PC-9 (cell line): ENCODE measurements at regions not wholly inside any gene's neighbourhood (a gene's known extent, or its start where the extent isn't known, plus 50 kb on each side); places are given as distances from the start of the nearest gene placed in this dataset.

Source experiments
- BruUV-seq: library from RNA; stranded (reverse); fragments of 400-500 nt; replicated peaks from 2 replicates; lab custom pipeline; 2021; lab: Mats Ljungman, UMichigan
- CTCF ChIA-PET: fragments of 300-600 bp; sonication (Branson Sonifier 250); formaldehyde crosslinking; loops from one replicate; lab custom pipeline; 2022; ENCODE audit warnings: antibody characterized with exemption; lab: Charles Lee
- POLR2A ChIA-PET: fragments of 300-600 bp; sonication (Branson Sonifier 250); formaldehyde crosslinking; loops from one replicate; lab custom pipeline; 2022; ENCODE audit warnings: antibody characterized with exemption; ENCODE audit not compliant: unreplicated experiment; lab: Charles Lee
- DNase-seq, 2 experiments: peaks; one replicate each; pipeline versions ENCODE4 v3.0.0 to v3.0.0-alpha.2; 2015 to 2022; ENCODE audit warnings: mixed read lengths in 1 of 2
- H2AFZ ChIP-seq: fragments of 200-600 bp; sonication (generic); 2 replicates; pipeline ENCODE4 v1.8.1; 2017; ENCODE audit warnings: antibody characterized with exemption
- H3F3A ChIP-seq: fragments of 200-600 bp; sonication (generic); 2 replicates; pipeline ENCODE4 v1.8.1; 2017; ENCODE audit warnings: antibody characterized with exemption, mild to moderate bottlenecking, low read depth; ENCODE audit not compliant: insufficient read depth
- H3K27ac ChIP-seq: fragments of 200-600 bp; sonication (generic); 2 replicates; pipeline ENCODE4 v1.6.1; 2016; ENCODE audit warnings: mixed run types
- H3K27me3 ChIP-seq: fragments of 200-600 bp; sonication (generic); 2 replicates; pipeline ENCODE4 v1.6.1; 2016; ENCODE audit warnings: low read depth, mixed run types; ENCODE audit not compliant: insufficient read depth
- H3K36me3 ChIP-seq: fragments of 200-600 bp; sonication (generic); 2 replicates; pipeline ENCODE4 v1.6.1; 2016; ENCODE audit warnings: low read depth, mixed run types
- H3K4me1 ChIP-seq: fragments of 200-600 bp; sonication (generic); replicated peaks from 2 replicates; pipeline ENCODE4 v1.6.1; 2016; ENCODE audit warnings: mixed run types; ENCODE audit not compliant: insufficient read depth
- H3K4me2 ChIP-seq: fragments of 200-600 bp; sonication (generic); 2 replicates; pipeline ENCODE4 v1.6.1; 2017; ENCODE audit warnings: mixed run types
- H3K4me3 ChIP-seq: fragments of 200-600 bp; sonication (generic); 2 replicates; pipeline ENCODE4 v1.6.1; 2016; ENCODE audit warnings: mixed run types
- H3K79me2 ChIP-seq: fragments of 200-600 bp; sonication (generic); 2 replicates; pipeline ENCODE4 v1.6.1; 2017; ENCODE audit warnings: low read depth, mixed run types
- H3K9me2 ChIP-seq: fragments of 200-600 bp; sonication (generic); 2 replicates; pipeline ENCODE4 v1.8.1; 2017; ENCODE audit warnings: mild to moderate bottlenecking; ENCODE audit not compliant: insufficient read depth
- H3K9me3 ChIP-seq: fragments of 200-600 bp; sonication (generic); 2 replicates; pipeline ENCODE4 v1.8.1; 2016; ENCODE audit warnings: low read depth; ENCODE audit not compliant: insufficient read depth
- H4K20me1 ChIP-seq: fragments of 200-600 bp; sonication (generic); 2 replicates; pipeline ENCODE4 v1.8.1; 2017; ENCODE audit not compliant: insufficient read depth
- CTCF ChIP-seq: fragments of 200-600 bp; sonication (generic); conservative IDR thresholded peaks from 2 replicates; pipeline ENCODE4 v1.6.1; 2017; ENCODE audit warnings: mixed run types, antibody characterized with exemption, mild to moderate bottlenecking, moderate library complexity
- EZH2 ChIP-seq: fragments of 200-600 bp; sonication (generic); IDR thresholded peaks from 2 replicates; pipeline ENCODE4 v1.8.0; 2017; ENCODE audit warnings: antibody characterized with exemption, low read depth
- intact Hi-C: fragments of 100-400 bp; cut with micrococcal nuclease; formaldehyde crosslinking; loops from one replicate; pipeline ENCODE4 v1.10.0; 2022; ENCODE audit not compliant: unreplicated experiment

- Histone ChIP-seq H3K36me3 (no peaks in the 10 kb centered on the region), H3K79me2 (no peaks in the 10 kb centered on the region), H3K27me3 (no peaks in the 10 kb centered on the region), H3K27ac (no peak overlapping the region), H3F3A (no peaks in the 10 kb centered on the region), H3K4me3 (no peak overlapping the region), H4K20me1 (no peaks in the 10 kb centered on the region), H3K9me2 (no peaks in the 10 kb centered on the region), H2AFZ (no peak overlapping the region), H3K4me2 (no peak overlapping the region), H3K4me1 (no peaks in the 10 kb centered on the region), H3K9me3 (no peaks in the 10 kb centered on the region)
- POLR2A ChIA-PET, result no interaction called here
- DNase-seq, result no peak
- intact Hi-C loops, result no loop called here
- CTCF ChIA-PET, result no interaction called here
- BruUV-seq, result no TSS peak
- no peak for TF ChIP-seq EZH2
Measured at GRCh38 chr10:29056729-29057128, 232.1 kb upstream of the LYZL1 start.

- intact Hi-C loops, result no loop called here
- Histone ChIP-seq H3K4me1 (no peaks in the 10 kb centered on the region), H3K4me2 (no peak overlapping the region), H3K9me3 (no peaks in the 10 kb centered on the region), H2AFZ (no peak overlapping the region), H3K79me2 (no peaks in the 10 kb centered on the region), H3K36me3 (no peaks in the 10 kb centered on the region), H3K9me2 (no peaks in the 10 kb centered on the region), H3K27me3 (no peaks in the 10 kb centered on the region), H3K27ac (no peak overlapping the region), H3F3A (no peaks in the 10 kb centered on the region), H4K20me1 (no peaks in the 10 kb centered on the region), H3K4me3 (no peak overlapping the region)
- POLR2A ChIA-PET, result no interaction called here
- BruUV-seq, result no TSS peak
- no peak for DNase-seq
- TF ChIP-seq EZH2, result no peak
- no peak for TF ChIP-seq CTCF
- CTCF ChIA-PET, result interaction anchor here (0.6 kb wide), 1 partner anchor 68 kb away, joined by 3 read pairs; no protein-coding TSS in a partner anchor
Measured at GRCh38 chr10:29057822-29058331, 231.0 kb upstream of the LYZL1 start.

- no peaks in the 10 kb centered on the region for H3K9me3 ChIP-seq
- H3K27me3 ChIP-seq, result no peaks in the 10 kb centered on the region
- peak overlapping the region; percentile 83 for H3K27ac ChIP-seq
- H3K36me3 ChIP-seq, result no peaks in the 10 kb centered on the region
- H3F3A ChIP-seq, result peaks cover 16% of the 10 kb centered on the region
- BruUV-seq, result no TSS peak
- ChIA-PET CTCF (no interaction called here), POLR2A (interaction anchor here (0.7 kb wide), 1 partner anchor 73 kb away, joined by 5 read pairs; no protein-coding TSS in a partner anchor)
- peak; percentile 37 to 76 for DNase-seq
- peak overlapping the region; percentile 29; the same call in 1 of the 2 replicates for H3K4me3 ChIP-seq
- H2AFZ ChIP-seq, result no peak overlapping the region
- peaks cover 26% of the 10 kb centered on the region for H3K4me1 ChIP-seq
- no peaks in the 10 kb centered on the region for H4K20me1 ChIP-seq
- H3K4me2 ChIP-seq, result peak overlapping the region; percentile 76
- TF ChIP-seq CTCF, result no peak; the same call in 1 of the 2 replicates
- TF ChIP-seq EZH2, result no peak
- no peaks in the 10 kb centered on the region for H3K79me2 ChIP-seq
- intact Hi-C loops, result loop anchor here (2.0 to 5.0 kb wide), 3 partner anchors 35 to 387 kb away; partner anchors contain the start of gene BAMBI
- H3K9me2 ChIP-seq, result no peaks in the 10 kb centered on the region
Measured at GRCh38 chr10:29063806-29064644, 224.8 kb upstream of the LYZL1 start.
